NCI-H2196 (cell line): ENCODE measurements at regions not wholly inside any gene's neighbourhood (a gene's known extent, or its start where the extent isn't known, plus 50 kb on each side); places are given as distances from the start of the nearest gene placed in this dataset.

Source experiments
- DNase-seq: peaks from one replicate; lab custom pipeline; 2025; ENCODE audit not compliant: unreplicated experiment; lab: John Stamatoyannopoulos, UW

DNA sequence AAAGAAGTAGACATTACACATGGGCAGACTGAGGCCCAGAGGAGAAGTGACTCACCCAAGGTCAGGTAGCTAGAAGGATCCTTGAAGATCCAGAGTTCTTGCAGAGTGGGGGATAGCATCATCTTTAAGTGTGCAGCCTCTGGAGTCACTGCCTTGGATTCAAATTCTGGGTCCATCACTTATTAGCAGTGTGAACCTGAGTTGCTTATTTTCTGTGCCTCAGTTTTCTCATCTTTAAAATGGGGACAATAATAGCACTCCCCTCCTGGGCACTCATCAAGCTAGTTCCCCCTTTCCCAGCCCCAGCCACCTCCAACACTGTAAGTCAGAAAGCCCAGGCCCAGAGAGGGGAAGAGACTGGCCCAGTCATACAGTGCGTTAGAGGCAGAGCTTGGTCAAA, 141.8 kb upstream of the PJA1 start:
- DNase-seq = no peak

- no peak for DNase-seq
These were observed 140.8 kb upstream of the PJA1 start for GRCh38 chrX:69306063-69306404.

GRCh38 chrX:69305333-69306062, 140.2 kb upstream of the PJA1 start:
- no peak for DNase-seq

DNA sequence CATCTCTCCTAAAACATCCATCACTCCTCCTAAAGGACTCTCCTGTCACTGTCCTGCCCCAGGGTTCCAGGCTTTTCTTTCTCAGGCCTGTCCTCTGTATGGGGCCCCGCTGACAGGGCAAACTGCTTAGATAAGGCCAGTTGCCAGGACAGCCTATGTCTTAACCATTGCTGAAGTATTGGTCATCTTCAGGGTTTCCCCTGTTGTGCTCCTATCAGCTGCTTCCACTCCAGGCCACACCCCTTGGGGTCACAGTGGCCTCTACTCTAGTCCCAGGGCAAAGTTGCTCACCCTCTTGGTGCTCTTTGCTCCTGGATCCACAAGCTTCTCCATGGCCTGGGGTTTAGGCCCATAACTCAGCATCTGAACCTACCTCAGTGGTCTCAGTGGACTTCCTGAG, 138.0 kb upstream of the PJA1 start:
- DNase-seq = no peak

- DNase-seq = no peak
These were observed 134.9 kb upstream of the PJA1 start for GRCh38 chrX:69299951-69300714.

GRCh38 chrX:69299285-69299684, 134.0 kb upstream of the PJA1 start:
- no peak for DNase-seq

DNA sequence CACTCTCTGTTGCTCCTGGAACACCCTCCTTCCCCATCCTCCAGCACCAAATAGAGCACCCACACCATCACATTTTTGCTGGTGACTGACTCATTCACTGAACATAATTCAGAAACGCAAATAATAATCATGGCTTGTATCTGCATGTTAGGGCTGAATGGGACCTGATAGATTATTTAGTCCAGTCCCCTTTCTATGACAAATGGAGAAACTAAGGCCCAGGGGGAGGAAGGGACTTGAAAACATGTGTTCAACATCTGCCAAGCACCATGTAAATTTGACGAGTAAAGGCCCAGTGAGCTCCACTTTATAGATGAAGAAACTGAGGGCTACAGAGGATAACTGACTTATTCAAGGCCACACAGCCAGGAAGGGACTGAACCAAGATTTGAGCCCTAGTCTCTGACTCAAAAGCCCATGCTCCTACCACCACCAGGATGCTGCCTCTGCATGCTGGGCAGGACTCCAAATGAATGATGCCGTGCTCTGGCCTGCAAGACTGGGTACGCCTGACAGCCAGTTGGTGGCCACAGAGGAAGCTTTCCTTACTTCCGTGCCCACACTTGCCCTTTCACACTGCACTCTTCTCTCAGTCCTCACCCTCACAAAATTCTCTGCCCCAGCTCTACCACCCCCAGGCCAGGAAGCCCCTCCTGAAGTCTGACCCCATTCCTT, 133.3 kb upstream of the PJA1 start:
- DNase-seq = no peak

GRCh38 chrX:69297506-69297905, 132.3 kb upstream of the PJA1 start:
- no peak for DNase-seq

DNA sequence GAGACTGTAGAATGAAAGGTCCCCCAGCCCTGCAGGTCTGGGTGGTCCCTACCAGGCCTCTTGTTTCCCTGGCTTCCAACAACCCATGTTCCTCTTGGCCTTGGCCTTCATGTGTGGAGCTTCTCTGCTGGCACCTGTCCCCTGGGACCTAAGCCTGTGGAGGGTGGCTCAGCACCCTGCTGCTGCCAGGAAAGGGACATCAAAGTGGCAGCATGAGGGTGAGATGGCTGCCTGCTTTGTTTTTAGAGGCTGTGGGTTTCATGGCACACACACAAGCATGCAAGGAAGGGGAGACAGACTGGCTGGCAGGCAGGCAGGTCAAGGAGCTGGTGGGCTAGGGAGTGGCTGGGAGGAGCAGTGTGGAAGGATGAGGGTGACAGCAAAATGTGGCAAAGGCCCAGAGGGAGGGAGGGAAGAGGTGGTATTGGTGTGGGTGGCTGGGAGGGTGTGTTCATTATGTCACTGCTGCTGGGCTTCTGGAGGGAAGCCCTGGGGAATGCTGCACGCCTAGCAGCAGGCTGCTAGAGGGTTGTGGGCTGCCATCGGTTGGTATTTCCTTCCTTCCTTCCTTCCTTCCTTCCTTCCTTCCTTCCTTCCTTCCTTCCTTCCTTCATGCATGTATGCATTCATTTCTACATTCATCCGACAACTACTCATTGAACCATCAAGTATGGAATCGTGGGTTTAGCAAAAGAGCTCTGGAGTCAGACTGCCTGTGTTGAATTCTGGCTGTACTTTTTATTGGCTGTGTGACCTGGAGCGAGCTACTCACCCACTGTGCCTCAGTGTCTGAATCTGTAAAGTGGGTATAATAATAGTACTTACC, 128.7 kb upstream of the PJA1 start:
- no peak for DNase-seq

- no peak for DNase-seq
These were observed 125.9 kb upstream of the PJA1 start for GRCh38 chrX:69291116-69291515.

GRCh38 chrX:69290292-69290691, 125.0 kb upstream of the PJA1 start:
- DNase-seq = no peak

DNA sequence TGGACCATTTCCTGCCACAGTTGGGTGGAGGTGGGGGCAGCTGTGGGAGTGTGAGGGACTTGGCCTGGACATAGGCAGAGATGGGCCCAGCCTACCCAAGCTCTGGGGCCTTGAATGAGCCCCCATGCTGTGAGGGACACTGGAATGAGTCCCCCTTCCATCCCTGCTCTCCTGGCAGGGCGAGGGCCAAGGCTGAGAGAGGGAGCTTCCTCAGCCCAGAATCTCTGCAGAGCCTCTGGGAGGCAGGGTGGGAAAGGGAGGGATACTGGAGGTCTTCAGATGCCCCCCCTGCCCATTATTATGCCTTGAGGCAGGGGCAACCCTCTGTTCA, 124.5 kb upstream of the PJA1 start:
- DNase-seq = no peak

- DNase-seq = no peak
These were observed 124.0 kb upstream of the PJA1 start for GRCh38 chrX:69289046-69289792.

- no peak for DNase-seq
These were observed 121.8 kb upstream of the PJA1 start for GRCh38 chrX:69287095-69287494.

DNA sequence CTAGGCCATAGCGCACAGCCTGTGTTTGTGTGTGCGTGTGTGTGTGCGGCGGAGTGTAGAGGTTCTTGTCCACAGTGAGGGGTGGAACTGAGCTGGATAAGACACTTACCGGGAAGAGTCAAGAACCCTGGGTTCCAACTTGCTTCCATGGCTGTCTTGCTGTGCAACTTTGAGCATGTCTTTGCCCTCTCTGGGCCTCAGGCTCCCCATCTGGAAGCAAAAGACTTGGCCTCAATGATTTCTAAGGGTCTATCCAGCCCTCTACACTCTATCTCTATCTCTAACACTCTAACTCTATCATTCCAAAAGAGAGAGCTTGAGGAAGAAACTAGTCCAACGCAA, 121.3 kb upstream of the PJA1 start:
- DNase-seq = no peak

GRCh38 chrX:69285881-69286564, 120.8 kb upstream of the PJA1 start:
- peak; percentile 52 for DNase-seq

- no peak for DNase-seq
These were observed 120.2 kb upstream of the PJA1 start for GRCh38 chrX:69285401-69285877.

GRCh38 chrX:69284491-69284890, 119.2 kb upstream of the PJA1 start:
- no peak for DNase-seq

GRCh38 chrX:69282893-69283690, 117.8 kb upstream of the PJA1 start:
- no peak for DNase-seq
